NT2/D1 (cell line): ENCODE measurements at regions not wholly inside any gene's neighbourhood (a gene's known extent, or its start where the extent isn't known, plus 50 kb on each side); places are given as distances from the start of the nearest gene placed in this dataset.
"Not testable (repeated sequence)": the region's sequence is repeated elsewhere in the genome, so short reads cannot be mapped to it uniquely, and the experiment has no call there.

Source experiments
- SUZ12 ChIP-seq: IDR thresholded peaks from 2 replicates; pipeline ENCODE4 v1.6.1; 2011; ENCODE audit not compliant: insufficient read length, insufficient read depth; ENCODE audit errors: extremely low read depth
- ZNF274 ChIP-seq: IDR thresholded peaks from 2 replicates; pipeline ENCODE4 v1.6.1; 2011; ENCODE audit warnings: mild to moderate bottlenecking, low read depth, low read length

GRCh38 chr13:111593490-111593889 is 273.0 kb downstream of the TEX29 start:
- not testable (repeated sequence) for TF ChIP-seq SUZ12, ZNF274
